B cell (primary cell): ENCODE measurements at regions not wholly inside any gene's neighbourhood (a gene's known extent, or its start where the extent isn't known, plus 50 kb on each side); places are given as distances from the start of the nearest gene placed in this dataset.

ENCODE experiments used
- ATAC-seq: fragments of 200-7000 bp; cut with Tn5 transposase; one replicate; pipeline ENCODE4 v1.10.0; 2021; ENCODE audit warnings: low read depth, mild to moderate bottlenecking, moderate number of reproducible peaks, moderate library complexity
- CTCF ChIA-PET: fragments of 350-600 bp; sonication (Branson Sonifier 250); formaldehyde crosslinking; loops from one replicate; lab custom pipeline; 2021; ENCODE audit warnings: antibody characterized with exemption, inconsistent platforms; lab: Charles Lee
- POLR2A ChIA-PET: fragments of 350-600 bp; sonication (Branson Sonifier 250); formaldehyde crosslinking; loops from one replicate; lab custom pipeline; 2021; ENCODE audit warnings: antibody characterized with exemption; lab: Charles Lee
- DNase-seq: peaks from one replicate; pipeline ENCODE4 v3.0.0; 2013
- H2AFZ ChIP-seq: 2 replicates; pipeline ENCODE4 v1.6.1; 2012; ENCODE audit warnings: mild to moderate bottlenecking, low read depth, low read length; ENCODE audit not compliant: insufficient read depth, poor library complexity, severe bottlenecking
- H3K27ac ChIP-seq, 2 donors: 1 replicate in 1 of 2; 2 replicates in 1 of 2; pipeline ENCODE4 v1.5.1; 2012 to 2013; ENCODE audit warnings: low read length in 2 of 2, mild to moderate bottlenecking in 2 of 2, moderate library complexity in 1 of 2
- H3K27me3 ChIP-seq, 4 experiments: fragments of 200-600 bp in 1 of 4; sonication (generic) in 1 of 4; replicated peaks in 1 of 4; 1 replicate in 2 of 4; 2 replicates in 2 of 4; pipeline versions ENCODE4 v1.6.1 to v1.7.0; 2013 to 2016; ENCODE audit warnings: low read length in 3 of 4, mild to moderate bottlenecking in 2 of 4, mixed read lengths in 1 of 4, moderate library complexity in 1 of 4; ENCODE audit not compliant: insufficient read depth in 4 of 4, control insufficient read depth in 3 of 4; ENCODE audit errors: control extremely low read depth in 1 of 4
- H3K36me3 ChIP-seq, 2 experiments: replicated peaks in 1 of 2; 1 replicate in 1 of 2; 2 replicates in 1 of 2; pipeline versions ENCODE4 v1.6.1 to v1.7.1; 2013; ENCODE audit warnings: low read length in 1 of 2; ENCODE audit not compliant: insufficient read depth in 2 of 2, control insufficient read depth in 1 of 2; ENCODE audit errors: control extremely low read depth in 1 of 2, extremely low read depth in 1 of 2
- H3K4me1 ChIP-seq, 2 donors: fragments of 200-600 bp in 1 of 2; sonication (generic) in 1 of 2; 1 replicate in 1 of 2; 2 replicates in 1 of 2; pipeline versions ENCODE4 v1.5.1 to v1.6.1; 2013 to 2017; ENCODE audit warnings: low read length in 2 of 2; ENCODE audit not compliant: control insufficient read depth in 2 of 2, insufficient read depth in 2 of 2
- H3K4me2 ChIP-seq: replicated peaks from 2 replicates; pipeline ENCODE3; 2012; ENCODE audit warnings: mild to moderate bottlenecking, low read depth, low read length; ENCODE audit not compliant: poor library complexity, severe bottlenecking
- H3K4me3 ChIP-seq, 5 experiments: fragments of 200-600 bp in 1 of 5; sonication (generic) in 1 of 5; 1 replicate in 3 of 5; 2 replicates in 2 of 5; pipeline versions ENCODE4 v1.5.1 to v1.7.0; 2011 to 2016; ENCODE audit warnings: low read length in 4 of 5, mild to moderate bottlenecking in 4 of 5, low read depth in 2 of 5, control low read depth in 1 of 5, moderate library complexity in 1 of 5; ENCODE audit not compliant: insufficient read depth in 1 of 5; ENCODE audit errors: control extremely low read depth in 1 of 5, extremely low read depth in 1 of 5
- H3K79me2 ChIP-seq: fragments of 200-600 bp; sonication (generic); one replicate; pipeline ENCODE4 v1.6.0; 2016; ENCODE audit warnings: low read length; ENCODE audit not compliant: control insufficient read depth, insufficient read depth
- H3K9ac ChIP-seq: fragments of 200-600 bp; sonication (generic); 2 replicates; pipeline ENCODE4 v1.6.1; 2017; ENCODE audit warnings: mild to moderate bottlenecking, low read length, moderate library complexity
- H3K9me3 ChIP-seq, 3 donors: one replicate each; pipeline versions ENCODE4 v1.6.1 to v1.7.1; 2013; ENCODE audit warnings: low read length in 2 of 3; ENCODE audit not compliant: control insufficient read depth in 2 of 3, insufficient read depth in 1 of 3; ENCODE audit errors: control extremely low read depth in 1 of 3
- H4K20me1 ChIP-seq: 2 replicates; pipeline ENCODE4 v1.6.0; 2012; ENCODE audit warnings: mild to moderate bottlenecking, low read length; ENCODE audit not compliant: insufficient read depth, control insufficient read depth, poor library complexity, severe bottlenecking
- H3K27ac Mint-ChIP-seq: one replicate; pipeline ENCODE4 v1.8.0; 2021; ENCODE audit warnings: mixed read lengths
- H3K27me3 Mint-ChIP-seq: one replicate; pipeline ENCODE4 v1.8.0; 2021; ENCODE audit warnings: mixed read lengths
- H3K4me1 Mint-ChIP-seq: one replicate; pipeline ENCODE4 v1.8.0; 2021; ENCODE audit warnings: mixed read lengths
- H3K4me3 Mint-ChIP-seq: one replicate; pipeline ENCODE4 v1.8.0; 2021; ENCODE audit warnings: mixed read lengths
- H3K9me3 Mint-ChIP-seq: one replicate; pipeline ENCODE4 v1.8.0; 2022; ENCODE audit warnings: mixed read lengths; ENCODE audit not compliant: insufficient read depth
- EZH2 ChIP-seq: IDR thresholded peaks from 2 replicates; pipeline ENCODE4 v1.6.1; 2012; ENCODE audit warnings: borderline replicate concordance, low read depth, mild to moderate bottlenecking, moderate library complexity, low read length; ENCODE audit not compliant: insufficient read depth, poor library complexity, severe bottlenecking
- WGBS: methylation state at CpG from one replicate; pipeline ENCODE4 v1.1.5; 2013; ENCODE audit warnings: missing lambda C conversion rate; ENCODE audit not compliant: insufficient coverage; 5-methylcytosine and 5-hydroxymethylcytosine counted together
- intact Hi-C: fragments of 100-400 bp; cut with micrococcal nuclease; formaldehyde crosslinking; loops from one replicate; pipeline ENCODE4 v1.10.0; 2022
- TF ChIP-seq, protein P1 (sequence below): fragments of 200-600 bp; IDR thresholded peaks from one replicate; pipeline ENCODE4 v1.8.0; 2022; ENCODE audit warnings: antibody characterized with exemption, mild to moderate bottlenecking

DNA sequence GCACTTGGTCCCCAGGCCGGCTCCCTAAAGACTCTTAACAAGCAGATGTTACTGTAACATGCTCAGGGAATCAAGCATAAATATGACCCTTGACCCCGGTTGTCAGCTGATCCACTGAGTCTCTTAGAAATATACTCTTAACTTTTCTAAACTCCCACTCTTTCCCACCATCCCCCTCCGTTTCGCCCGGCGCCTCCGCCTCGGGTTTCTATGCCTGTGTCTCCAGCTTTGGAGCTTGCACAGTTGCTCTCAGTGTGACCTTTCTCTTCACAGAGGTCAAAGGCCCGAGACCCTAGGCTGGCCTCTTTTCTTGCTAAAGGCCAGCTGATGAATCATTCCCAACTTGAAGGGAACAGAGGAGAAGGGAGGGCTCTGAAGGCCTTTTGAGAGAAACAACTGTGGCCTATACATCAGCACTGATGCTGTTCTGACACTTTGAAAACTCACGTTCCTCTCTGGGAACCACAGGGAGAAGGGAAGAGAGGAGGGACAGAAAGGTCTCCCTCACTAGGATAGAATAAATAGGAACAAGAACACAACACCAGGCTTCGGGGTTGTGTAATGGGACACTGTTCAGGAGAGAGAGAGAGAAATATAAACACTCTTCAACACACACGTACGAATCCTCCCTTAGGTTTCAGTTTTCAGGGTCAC, 484.5 kb upstream of the NR2F2 start:
- no peak overlapping the region for H3K27ac Mint-ChIP-seq

DNA sequence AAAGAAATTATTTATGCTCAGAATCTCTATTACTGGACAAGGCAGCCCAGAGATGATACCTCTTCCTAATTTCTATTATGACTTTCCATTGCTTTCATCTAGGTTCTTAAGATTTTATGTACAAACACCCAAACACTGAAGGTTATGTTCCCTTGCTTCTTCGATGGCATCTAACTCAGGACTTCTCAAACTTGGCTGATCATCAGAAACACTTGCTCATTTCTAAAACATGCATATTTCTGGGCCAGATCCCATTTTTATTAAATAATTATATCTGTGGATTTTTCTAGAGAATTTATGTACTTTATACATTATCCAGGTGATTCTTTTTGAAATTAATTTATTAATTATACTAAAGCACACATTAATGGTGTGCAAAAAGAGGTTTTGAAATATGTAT, 482.4 kb upstream of the NR2F2 start:
- Histone ChIP-seq H3K4me2 (no peak overlapping the region), H3K27me3 (no peaks in the 10 kb centered on the region), H3K36me3 (no peaks in the 10 kb centered on the region), H2AFZ (no peak overlapping the region), H3K4me3 (no peak overlapping the region), H3K79me2 (no peaks in the 10 kb centered on the region), H4K20me1 (no peaks in the 10 kb centered on the region), H3K27ac (no peak overlapping the region), H3K9ac (no peak overlapping the region), H3K4me1 (no peaks in the 10 kb centered on the region), H3K9me3 (no peaks in the 10 kb centered on the region)
- DNase-seq (no peak), ATAC-seq (no peak)
- no peak for TF ChIP-seq EZH2
- TF ChIP-seq, protein P1, sequence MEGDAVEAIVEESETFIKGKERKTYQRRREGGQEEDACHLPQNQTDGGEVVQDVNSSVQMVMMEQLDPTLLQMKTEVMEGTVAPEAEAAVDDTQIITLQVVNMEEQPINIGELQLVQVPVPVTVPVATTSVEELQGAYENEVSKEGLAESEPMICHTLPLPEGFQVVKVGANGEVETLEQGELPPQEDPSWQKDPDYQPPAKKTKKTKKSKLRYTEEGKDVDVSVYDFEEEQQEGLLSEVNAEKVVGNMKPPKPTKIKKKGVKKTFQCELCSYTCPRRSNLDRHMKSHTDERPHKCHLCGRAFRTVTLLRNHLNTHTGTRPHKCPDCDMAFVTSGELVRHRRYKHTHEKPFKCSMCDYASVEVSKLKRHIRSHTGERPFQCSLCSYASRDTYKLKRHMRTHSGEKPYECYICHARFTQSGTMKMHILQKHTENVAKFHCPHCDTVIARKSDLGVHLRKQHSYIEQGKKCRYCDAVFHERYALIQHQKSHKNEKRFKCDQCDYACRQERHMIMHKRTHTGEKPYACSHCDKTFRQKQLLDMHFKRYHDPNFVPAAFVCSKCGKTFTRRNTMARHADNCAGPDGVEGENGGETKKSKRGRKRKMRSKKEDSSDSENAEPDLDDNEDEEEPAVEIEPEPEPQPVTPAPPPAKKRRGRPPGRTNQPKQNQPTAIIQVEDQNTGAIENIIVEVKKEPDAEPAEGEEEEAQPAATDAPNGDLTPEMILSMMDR, result no peak
- Mint-ChIP-seq H3K4me1 (no peaks in the 10 kb centered on the region), H3K27me3 (no peaks in the 10 kb centered on the region), H3K4me3 (no peak overlapping the region), H3K27ac (no peak overlapping the region), H3K9me3 (no peaks in the 10 kb centered on the region)
- intact Hi-C loops, result no loop called here
- CTCF ChIA-PET, result no interaction called here
- POLR2A ChIA-PET, result no interaction called here
- no CpG with 5 or more reads among the region's 1 CpG for WGBS

More for the DNA sequence above, 484.5 kb upstream of the NR2F2 start:
- ATAC-seq, result no peak
- no peaks in the 10 kb centered on the region for H3K9me3 Mint-ChIP-seq
- intact Hi-C loops, result no loop called here
- POLR2A ChIA-PET, result no interaction called here
- no peaks in the 10 kb centered on the region for H3K4me1 ChIP-seq
- 92% methylated on average over 8 of the region's 13 CpGs for WGBS
- no peak overlapping the region for H3K27ac ChIP-seq
- no peaks in the 10 kb centered on the region for H3K79me2 ChIP-seq
- H3K27me3 ChIP-seq, result no peaks in the 10 kb centered on the region
- no peaks in the 10 kb centered on the region for H3K4me1 Mint-ChIP-seq
- H4K20me1 ChIP-seq, result no peaks in the 10 kb centered on the region
- no peak for DNase-seq
- no peak overlapping the region for H3K4me3 ChIP-seq
- no peak overlapping the region for H3K4me3 Mint-ChIP-seq
- H3K27me3 Mint-ChIP-seq, result no peaks in the 10 kb centered on the region
- no peak overlapping the region for H3K4me2 ChIP-seq
- no peaks in the 10 kb centered on the region for H3K36me3 ChIP-seq
- TF ChIP-seq EZH2, result no peak
- TF ChIP-seq, protein P1, result no peak
- no peak overlapping the region for H3K9ac ChIP-seq
- no peaks in the 10 kb centered on the region for H3K9me3 ChIP-seq
- H2AFZ ChIP-seq, result no peak overlapping the region
- CTCF ChIA-PET, result no interaction called here
